ENCODE measurements at regions not wholly inside any gene's neighbourhood (a gene's known extent, or its start where the extent isn't known, plus 50 kb on each side); places are given as distances from the start of the nearest gene placed in this dataset.
"Not testable (repeated sequence)": the region's sequence is repeated elsewhere in the genome, so short reads cannot be mapped to it uniquely, and the experiment has no call there.

- intact Hi-C loops (cut with DNase I); DNase-seq (ENCODE audit: low spot score): not testable (repeated sequence)
These were observed 92.5 kb upstream of the CSRP2 start for GRCh38 chr12:76971216-76971879.

- intact Hi-C loops (cut with DNase I), result no loop called here
- DNase-seq (ENCODE audit: low spot score), result no peak
These were observed 88.5 kb upstream of the CSRP2 start for GRCh38 chr12:76967181-76967885.

DNA sequence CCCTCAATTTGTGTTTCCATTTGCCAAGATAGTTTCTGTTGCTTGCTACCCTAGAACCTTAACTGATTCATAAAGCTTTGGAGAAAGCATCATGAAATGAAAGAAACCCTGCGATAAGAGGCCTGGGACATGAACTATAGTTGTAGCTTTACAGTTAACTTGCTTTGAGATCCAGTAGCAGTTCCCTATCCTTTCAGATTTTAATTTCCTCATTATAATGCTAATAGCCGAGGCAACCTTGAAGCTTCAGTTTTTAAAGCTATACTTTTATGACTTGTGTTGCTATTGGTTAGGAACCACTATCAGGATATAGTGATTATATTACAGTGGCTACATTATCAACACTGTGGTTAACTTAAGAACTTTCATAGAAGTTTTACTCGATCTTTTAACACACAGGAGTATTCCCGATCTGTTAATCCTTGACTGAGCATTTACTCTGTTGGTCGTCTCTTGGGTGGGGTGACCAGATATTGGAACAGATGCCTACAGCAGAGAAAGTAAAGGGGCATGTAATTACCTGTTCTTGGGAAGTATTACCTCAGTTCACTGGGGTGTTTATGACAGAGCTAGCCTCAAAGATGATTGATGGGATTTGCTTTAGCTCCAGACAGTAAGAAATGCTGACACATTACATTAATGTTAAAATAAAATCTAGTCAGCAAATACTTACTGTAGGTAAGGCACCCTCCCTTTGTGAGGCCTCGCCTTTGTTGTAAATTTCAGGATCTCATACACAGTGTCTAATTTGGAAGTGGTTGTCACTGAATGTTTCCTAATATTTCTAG lies 86.2 kb upstream of the CSRP2 start:
- intact Hi-C loops (cut with DNase I), result no loop called here
- no peak for DNase-seq (ENCODE audit: low spot score)

DNA sequence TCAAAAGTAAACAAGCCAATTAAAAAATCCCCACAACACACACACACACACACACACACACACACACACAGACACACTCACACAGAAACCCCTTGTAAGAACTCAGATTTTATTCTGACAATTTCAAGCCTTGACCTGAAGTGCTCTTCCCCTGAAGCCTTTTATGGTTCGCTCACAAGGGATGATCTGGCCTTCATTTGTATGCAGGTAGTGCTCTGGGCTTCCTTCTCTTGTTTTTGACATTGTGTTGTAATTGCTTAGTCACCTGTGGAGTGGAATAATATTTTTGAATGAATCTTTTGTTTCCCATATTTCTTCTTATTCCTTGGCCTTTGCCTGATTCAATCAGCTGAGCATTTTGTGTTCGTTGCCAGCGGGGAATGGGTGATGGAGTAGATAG lies 83.3 kb upstream of the CSRP2 start:
- no peak for DNase-seq (ENCODE audit: low spot score)
- intact Hi-C loops (cut with DNase I), result no loop called here

GRCh38 chr12:76957301-76957700 lies 78.5 kb upstream of the CSRP2 start:
- intact Hi-C loops (cut with DNase I), result no loop called here
- DNase-seq (ENCODE audit: low spot score), result no peak

DNA sequence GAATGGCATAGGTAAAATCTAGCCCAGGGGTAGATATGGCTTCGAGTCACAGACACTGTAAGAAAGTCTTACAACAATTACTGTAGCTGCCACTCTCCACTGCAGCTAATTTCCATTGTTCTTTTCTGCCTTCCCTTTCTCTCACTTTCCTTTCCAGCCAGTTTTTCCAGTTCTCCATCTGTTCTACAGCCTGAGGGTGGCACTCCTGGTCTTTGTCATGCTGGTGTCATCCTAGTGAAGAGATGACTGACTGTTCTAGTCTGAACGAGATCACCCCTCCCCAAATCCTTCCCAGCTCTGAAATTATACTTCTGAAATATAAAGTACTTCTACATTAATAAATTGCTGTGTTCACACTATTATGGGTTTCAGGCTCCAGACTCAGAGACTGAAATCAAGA lies 74.2 kb upstream of the CSRP2 start:
- DNase-seq (ENCODE audit: low spot score), result no peak
- intact Hi-C loops (cut with DNase I), result loop anchor here in 1 of 2 donors (5.0 kb wide), 1 partner anchor 571 kb away; no protein-coding TSS in a partner anchor

DNA sequence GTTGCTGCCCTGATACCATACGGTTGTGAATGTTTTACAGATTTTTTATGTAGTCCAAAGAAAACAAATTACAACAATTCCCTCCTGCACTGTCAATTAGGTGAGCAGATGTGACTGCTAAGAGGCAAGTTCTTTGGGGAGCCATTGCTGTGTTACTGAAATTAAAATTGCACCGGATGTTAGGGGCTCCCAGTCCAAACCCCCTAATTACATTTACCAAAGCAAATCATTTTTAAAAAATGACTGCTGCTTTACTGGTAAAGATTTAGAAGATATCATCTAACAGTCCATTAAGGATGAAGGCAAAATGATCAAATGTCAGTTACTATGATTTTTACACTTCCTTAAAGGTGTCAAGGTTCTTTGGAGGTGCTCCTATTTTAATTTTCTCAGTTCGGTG lies 70.1 kb upstream of the CSRP2 start:
- no peak for DNase-seq (ENCODE audit: low spot score)
- intact Hi-C loops (cut with DNase I), result no loop called here

- DNase-seq (ENCODE audit: low spot score), result no peak
- intact Hi-C loops (cut with DNase I), result no loop called here
These were observed 68.5 kb upstream of the CSRP2 start for GRCh38 chr12:76947304-76947703.

DNA sequence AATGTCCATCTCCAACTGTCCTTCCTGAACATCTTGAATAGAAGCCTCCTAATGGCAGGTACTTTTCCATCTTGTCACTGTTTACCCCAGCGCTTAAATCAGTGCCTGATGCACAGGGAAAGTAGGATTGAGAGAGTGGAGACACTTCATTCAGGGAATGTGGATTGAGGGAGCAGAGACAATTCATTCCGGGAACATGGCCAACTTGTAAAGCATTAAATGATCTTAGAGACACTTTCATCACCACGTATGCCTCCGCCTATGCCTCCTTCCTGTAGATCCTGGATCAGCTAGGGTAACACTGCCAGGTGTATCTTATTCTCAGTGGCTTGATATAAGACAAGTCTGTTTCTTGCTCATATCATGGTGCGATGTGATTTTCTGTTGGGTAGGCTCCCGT lies 67.6 kb upstream of the CSRP2 start:
- no peak for DNase-seq (ENCODE audit: low spot score)
- intact Hi-C loops (cut with DNase I), result no loop called here

- intact Hi-C loops (cut with DNase I), result no loop called here
- no peak for DNase-seq (ENCODE audit: low spot score)
These were observed 67.0 kb upstream of the CSRP2 start for GRCh38 chr12:76945867-76946266.

GRCh38 chr12:76944892-76945291 lies 66.1 kb upstream of the CSRP2 start:
- DNase-seq (ENCODE audit: low spot score), result no peak

GRCh38 chr12:76943008-76943407 lies 64.2 kb upstream of the CSRP2 start:
- DNase-seq (ENCODE audit: low spot score), result no peak
- intact Hi-C loops (cut with DNase I), result no loop called here

More at GRCh38 chr12:76944892-76945291, 66.1 kb upstream of the CSRP2 start:
- intact Hi-C loops (cut with DNase I), result no loop called here

DNA sequence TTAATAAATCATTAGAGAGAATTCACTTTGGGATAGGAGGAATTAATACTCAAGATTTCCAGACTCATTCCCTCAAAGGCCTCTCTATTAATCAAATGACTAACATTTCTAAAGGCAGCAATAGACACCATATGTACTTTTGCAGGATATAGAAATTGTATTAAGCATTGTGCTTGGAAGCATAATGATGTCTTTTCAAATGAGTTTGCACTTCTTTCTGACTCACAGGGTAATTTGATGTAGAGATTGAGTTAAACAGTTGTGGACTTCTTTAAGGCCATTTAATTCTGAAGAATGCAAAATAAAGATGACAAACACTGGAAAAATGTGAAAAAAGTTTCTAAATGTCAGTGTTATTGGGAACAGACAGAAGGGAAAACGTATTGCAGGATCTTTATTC lies 63.4 kb upstream of the CSRP2 start:
- intact Hi-C loops (cut with DNase I), result no loop called here
- no peak for DNase-seq (ENCODE audit: low spot score)

DNA sequence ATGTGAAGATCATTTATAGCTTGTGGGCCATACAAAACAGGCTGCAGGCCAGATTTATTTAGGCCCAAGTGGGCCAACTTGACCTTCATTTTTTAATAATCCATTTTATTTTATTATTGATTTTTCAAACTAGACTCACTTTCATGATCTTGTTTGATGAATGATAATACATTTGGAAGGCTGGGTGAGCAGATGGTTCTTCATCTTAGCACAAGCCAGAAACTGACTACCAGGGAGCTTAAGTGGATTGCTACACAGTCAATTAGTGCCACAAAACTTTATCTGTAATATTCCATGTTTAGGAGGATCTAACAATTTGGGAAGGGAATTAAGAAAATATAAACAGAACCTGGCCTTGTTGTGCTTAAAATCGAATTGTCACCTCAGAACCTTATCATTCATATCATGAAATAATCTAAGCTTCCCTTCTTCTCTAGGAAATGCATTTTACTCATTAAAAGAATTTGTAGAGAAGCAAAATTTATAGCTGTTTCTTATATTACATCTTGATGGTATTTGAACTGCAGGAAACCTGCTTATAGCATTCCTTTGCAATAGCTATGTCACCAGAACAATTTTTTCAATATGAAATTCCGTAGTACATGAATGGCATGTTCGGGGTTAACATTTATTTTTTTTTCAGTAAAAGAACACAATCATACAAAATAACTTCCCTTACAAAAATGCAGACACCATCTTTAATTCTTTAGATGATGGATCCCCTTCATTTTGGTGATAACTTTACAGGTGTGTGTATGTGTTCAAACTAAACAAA lies 62.0 kb upstream of the CSRP2 start:
- intact Hi-C loops (cut with DNase I), result no loop called here
- DNase-seq (ENCODE audit: low spot score), result no peak

GRCh38 chr12:76939701-76940100 lies 60.9 kb upstream of the CSRP2 start:
- intact Hi-C loops (cut with DNase I), result no loop called here
- no peak for DNase-seq (ENCODE audit: low spot score)

DNA sequence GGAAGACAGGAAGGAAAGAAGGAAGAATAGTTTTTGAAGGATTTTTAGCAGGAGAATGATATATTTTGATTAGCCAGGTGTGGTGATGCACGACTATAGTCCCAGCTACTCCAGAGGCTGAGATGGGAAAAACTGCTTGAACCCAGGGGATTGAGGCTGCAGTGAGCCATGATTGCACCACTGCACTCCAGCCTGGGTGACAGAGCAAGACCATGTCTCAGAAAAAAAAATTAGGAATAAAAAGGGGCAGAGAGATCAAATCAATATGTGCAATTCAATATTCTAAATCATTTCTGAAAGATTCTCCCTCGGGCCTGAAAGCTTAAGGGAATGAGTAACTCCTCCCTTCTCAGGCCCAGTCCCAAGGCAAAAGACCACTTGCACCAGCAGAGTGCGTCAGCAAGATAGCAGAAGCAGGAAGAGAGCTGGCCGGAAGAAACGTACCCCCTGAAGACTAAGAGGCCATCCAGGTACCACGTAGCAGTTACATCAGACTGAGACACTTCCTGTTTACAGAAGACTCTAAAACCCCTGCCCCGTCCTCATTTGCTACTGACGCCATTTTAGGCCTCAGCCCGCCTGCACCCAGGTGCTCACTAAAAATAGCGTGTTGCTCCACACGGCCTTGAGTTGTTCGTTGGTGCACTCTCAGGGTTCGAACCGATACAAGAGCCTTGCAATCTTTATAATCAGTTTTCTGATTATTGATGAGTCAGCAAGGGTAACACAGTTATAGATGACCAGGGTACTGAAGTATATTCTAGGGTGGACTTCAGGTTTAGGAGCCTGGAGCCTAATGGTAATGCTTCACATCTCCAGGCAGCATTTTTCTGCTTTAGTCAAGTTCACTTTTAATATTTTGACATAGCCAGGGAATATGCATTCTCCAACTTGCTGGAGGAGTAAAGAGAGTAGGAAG lies 57.7 kb upstream of the CSRP2 start:
- intact Hi-C loops (cut with DNase I), result no loop called here
- DNase-seq (ENCODE audit: low spot score), result no peak

DNA sequence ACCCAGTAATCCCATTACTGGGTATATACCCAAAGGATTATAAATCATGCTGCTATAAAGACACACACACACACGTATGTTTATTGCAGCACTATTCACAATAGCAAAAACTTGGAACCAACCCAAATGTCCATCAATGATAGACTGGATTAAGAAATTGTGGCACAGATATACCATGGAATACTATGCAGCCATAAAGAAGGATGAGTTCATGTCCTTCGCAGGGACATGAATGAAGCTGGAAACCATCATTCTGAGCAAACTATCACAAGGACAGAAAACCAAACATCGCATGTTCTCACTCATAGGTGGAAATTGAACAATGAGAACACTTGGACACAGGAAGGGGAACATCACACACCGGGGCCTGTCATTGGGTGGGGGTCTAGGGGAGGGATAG lies 54.6 kb upstream of the CSRP2 start:
- DNase-seq (ENCODE audit: low spot score); intact Hi-C loops (cut with DNase I): not testable (repeated sequence)

GRCh38 chr12:76929499-76929898 lies 50.7 kb upstream of the CSRP2 start:
- intact Hi-C loops (cut with DNase I), result no loop called here
- no peak for DNase-seq (ENCODE audit: low spot score)
